Endometrial microvascular endothelial cells (primary cell): ENCODE measurements at regions not wholly inside any gene's neighbourhood (a gene's known extent, or its start where the extent isn't known, plus 50 kb on each side); places are given as distances from the start of the nearest gene placed in this dataset.

ENCODE experiments used
- in situ Hi-C: cut with HindIII; loops from 2 replicates; pipeline ENCODE4 v1.10.0; 2017; ENCODE audit warnings: low sequenced_read_pairs, low pct_unique_long_range_greater_than_20kb; ENCODE audit errors: inconsistent ontology term

DNA sequence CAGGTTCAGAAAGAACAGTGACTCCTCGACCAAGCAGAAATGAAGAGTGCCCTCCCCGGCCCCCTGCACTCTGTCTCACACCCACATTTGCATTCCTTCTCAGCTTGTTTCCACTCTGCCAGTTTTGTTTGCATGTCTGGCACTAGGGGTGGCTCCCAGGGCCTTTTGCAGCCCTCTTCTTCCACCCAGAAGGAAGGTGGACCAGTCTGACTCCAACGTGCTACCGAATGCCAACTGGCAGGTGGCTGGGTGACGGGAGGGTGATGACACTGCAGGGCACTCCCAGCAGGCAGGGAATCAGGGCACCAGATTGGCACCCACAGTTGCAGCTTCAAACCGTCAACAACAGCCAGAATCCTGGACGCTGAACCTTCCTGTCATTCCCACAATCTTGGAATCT, 371.1 kb downstream of the TXNL1 start:
- in situ Hi-C loops = no loop called here

DNA sequence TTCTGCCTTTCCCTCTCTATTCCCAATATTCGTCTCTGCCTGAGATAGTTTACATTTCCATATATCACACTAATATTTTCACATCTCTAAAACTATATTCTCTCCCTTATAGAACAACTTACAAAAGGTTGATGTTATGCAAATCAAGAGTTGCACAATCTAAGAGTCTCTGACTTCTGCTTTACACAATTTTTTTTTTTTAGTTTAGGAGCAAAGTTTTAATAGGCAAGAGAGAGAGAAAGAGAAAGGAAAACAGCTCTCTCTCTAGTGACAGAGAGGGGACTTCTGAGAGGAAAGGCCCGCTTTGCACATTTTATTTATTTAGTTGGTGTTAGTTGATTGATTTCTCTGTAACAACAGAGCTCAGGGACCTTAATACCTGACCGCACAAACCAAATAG, 380.2 kb downstream of the TXNL1 start:
- in situ Hi-C loops = no loop called here

DNA sequence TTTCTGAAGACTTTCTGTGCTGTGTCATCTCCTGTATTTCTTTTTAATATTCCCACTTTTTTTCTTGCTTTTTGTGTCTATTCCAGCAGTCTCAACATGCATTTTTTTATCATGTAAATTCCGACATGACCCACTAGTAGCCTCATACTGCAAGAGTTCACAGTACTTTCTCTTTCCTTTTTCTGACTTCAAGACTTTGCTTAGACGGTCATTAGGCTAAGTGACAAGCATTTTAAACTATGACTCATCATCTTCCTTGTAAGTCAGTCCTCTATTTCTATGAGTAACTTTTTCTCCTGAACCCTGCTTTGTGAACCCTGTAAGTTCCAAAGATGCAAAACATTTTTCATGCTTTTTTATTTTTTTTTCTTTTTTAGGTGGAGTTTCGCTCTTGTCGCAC, 381.2 kb downstream of the TXNL1 start:
- in situ Hi-C loops = no loop called here

DNA sequence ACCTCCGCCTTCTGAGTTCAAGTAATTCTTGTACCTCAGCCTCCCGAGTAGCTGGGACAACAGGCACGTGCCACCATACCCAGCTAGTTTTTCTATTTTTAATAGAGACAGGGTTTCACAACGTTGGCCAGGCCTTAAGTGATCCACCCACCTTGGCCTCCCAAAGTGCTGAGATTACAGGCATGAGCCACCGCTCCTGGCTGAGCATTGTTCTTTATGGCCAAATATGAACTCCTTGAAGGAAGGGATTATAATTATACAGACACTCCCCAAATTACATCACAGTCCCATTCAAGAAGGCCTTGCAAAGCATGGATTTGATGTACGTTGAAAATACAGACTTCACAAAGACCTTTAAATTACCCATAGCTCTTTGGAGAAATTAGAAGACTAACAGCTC, 381.7 kb downstream of the TXNL1 start:
- in situ Hi-C loops = no loop called here

DNA sequence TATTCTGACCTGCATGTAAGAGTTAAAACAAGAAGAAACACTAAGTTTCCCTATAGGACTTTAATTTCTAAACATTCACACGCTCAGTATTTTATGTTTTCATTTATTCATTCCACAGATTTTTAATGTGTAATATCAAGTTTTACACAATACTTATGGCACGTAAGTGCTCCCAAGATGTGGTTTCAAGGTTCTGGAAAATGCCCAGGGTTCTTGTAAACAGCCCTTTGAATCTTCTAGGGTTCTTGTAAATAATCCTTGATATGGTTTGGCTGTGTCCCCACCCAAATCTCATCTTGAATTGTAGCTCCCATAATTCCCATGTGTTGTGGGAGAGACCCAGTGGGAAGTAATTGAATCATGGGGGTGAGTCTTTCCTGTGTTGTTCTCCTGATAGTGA, 383.0 kb downstream of the TXNL1 start:
- in situ Hi-C loops = no loop called here

DNA sequence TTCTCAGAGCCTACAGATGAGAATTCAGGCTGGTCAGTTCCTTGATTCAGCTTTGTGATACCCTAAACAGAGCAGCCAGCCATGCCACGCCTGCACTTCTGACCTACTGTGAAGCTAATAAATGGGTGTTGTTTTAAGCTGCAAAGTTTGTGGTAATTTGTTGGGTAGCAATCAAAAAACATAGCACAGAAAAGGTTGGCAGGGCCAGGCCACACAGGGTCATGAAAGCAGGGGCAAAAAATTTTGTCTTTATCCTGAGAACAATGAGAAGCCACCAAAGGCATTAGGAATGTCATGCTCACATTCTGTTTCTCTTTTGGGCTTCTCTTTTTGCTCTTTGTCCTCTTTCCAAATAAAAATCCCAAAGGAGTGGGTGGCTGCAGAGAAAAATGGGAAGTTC, 385.9 kb downstream of the TXNL1 start:
- in situ Hi-C loops = no loop called here

DNA sequence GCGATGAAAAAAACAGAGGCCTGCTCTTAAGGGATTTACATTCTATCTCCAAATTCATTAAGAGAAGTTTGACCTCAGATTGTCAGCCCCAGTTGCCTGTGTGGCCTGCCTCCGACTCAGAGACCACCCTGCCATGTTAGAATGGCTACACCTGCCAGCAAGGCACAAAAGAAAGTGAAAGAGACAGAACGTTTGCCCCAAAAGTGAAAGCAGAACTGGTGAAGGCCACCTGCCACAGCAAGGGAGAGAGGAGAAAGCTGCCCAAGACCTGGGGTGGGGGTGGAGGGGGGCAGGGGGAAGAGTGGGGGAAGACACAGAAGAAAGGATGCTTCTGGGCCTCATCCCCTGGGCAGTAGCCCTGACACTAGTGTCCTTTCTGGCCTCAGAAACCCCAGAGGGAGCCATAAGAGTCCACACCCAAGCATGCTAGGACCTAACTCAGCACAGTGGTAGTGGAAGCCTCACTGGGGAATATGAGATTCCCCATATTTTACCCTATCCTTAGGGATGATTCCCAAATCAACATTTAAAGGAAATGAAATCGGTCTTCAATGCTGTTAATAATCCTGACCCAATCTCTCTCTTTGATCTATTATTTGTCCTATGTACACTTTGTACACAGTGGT, 389.7 kb downstream of the TXNL1 start:
- in situ Hi-C loops = no loop called here

DNA sequence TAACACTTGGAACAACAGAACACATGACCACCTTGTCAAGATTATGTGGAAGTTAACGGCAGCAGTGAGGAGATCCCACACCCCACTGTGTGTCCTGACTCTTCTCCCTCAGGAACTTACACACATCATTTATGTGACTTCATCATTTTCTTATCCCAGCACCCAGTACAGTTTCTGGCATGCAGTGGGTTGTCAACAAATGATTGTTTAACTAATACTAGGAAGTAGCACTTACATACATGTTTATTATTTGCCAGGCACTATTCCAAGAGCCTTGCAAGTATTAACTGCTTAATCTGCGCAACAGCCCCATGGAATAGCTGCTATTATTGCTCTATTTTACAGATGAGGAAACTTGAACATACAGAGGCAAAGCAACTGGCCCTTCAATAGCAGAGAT, 391.5 kb downstream of the TXNL1 start:
- in situ Hi-C loops = no loop called here

DNA sequence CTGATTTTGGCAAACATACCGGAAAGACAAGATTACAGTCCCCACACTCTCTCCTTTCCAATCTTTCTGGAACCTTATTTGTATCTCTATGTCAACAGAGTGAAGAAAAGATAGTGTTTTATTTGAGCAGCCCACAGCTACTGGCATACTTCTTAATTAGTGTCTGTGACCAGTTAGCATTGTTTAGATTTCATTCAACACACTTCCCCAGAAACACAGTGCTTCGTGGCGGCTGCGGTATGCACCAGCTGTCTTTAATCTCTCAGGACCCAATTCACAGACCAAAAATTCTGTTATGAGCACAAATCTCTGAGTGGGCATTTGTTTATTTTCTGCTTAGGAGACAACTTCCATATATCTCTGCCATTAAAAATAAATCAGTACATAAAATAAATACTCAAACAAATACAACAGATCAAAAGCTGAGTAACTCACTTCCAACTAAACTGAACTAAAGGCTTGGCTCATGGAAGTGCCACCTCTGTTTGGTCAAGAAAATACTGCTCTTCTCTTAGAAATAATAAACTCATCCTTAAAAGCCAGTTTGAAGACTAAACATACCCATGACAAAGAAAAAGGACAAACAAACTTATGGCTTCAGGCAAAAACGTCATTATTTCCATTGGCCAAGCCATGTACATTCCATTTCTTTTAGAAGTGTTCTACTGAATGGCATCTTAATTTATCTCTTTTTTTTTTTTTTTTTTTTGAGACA, 392.4 kb downstream of the TXNL1 start:
- in situ Hi-C loops = no loop called here

DNA sequence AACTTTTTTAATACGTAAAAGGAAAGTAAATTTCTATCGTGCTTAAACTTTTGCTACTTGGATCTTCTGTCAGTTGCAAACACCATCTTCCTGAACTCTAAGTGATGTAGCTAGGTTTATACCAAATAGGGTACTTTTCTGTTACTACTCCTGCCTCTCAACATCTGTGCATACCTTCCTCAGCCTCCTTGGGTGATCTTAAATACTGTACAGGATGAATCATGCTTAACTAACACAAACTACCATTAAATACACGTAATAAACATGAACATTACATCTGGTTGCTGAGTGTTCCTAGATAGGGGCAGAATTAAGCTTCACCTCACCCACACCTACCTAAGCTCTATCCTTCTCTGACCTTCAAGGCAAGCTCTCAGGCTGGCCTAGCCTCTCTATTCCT, 398.0 kb downstream of the TXNL1 start:
- in situ Hi-C loops = no loop called here

DNA sequence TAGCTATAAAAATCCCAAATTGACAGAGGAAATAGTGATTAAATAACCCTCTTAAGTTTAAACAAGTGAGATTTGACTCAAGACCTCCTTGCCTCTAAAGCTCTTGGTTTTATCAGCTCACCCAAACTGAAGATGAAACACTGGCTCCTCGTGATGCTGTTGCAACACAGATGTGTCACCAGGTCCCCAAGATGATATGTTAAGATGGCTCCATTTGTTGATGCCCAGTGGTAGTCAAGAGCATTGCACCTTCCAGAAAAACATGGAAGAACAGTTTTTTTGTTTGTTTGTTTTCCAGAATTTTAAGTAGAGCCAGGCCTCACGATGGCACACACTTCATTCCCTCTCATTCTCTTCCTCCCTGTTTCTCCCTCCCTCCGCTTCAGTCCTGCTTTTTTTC, 399.8 kb downstream of the TXNL1 start:
- in situ Hi-C loops = no loop called here

DNA sequence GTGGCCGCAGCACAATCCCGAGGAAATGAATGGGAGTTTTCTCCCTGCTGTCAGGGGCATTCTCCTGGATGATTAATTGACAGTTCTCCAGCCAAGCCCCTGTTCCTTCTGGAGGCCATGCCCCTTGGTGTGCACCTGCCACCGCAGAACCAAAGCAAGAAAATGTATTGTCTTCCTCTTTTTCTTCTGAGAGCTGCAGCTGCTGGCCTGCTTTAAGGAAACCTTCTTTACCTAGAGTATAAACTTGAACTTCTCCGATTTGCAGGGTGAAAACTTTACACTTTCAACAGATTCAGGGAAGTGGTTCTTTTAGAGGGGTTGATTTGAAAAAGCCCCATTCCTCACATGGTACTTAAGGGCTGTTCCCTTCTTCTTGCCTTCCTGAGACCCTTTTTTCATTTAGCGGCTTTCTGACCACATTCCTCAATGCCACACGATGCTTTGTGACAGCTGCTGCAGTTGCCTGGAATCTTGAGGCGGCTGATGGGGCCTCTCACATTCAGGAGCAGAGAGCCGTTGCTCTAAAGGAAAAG, 402.8 kb downstream of the TXNL1 start:
- in situ Hi-C loops = no loop called here

DNA sequence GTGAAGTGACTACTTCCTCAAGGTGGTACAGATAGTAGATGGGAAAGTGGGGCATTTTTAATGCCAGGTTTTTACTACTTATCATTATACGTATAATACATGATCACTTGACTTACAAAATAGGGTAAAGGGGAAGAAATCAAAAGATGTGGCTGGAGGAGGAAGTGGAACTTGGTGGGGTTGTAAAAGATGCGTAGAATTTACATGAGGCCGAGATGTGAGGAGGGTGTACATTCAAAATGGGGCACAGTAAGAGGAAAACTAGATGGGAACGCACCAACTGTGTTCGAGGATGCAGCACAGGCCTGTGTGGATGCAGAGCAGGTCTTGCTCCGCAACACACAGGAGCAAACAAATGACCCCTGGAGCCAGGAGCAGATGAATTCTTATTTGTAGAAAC, 403.3 kb downstream of the TXNL1 start:
- in situ Hi-C loops = no loop called here

DNA sequence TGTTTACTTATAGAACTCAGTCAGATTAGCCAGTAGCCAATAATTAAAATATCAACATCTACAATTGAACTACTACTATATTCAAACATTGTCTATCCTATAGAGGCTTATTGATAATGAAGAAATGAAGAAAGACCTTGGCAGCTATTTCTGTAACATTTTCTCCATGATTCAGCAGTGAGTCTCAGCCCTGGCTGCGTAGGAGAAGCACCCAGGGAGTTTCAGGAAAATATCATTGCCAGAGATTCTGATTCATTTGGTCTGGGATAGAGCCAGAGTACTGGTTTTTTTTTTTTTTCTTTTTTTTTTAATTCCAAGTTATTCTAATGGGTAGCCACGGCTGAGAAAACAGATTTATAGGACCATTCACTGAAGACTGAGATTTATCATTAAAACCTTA, 404.8 kb downstream of the TXNL1 start:
- in situ Hi-C loops = no loop called here

DNA sequence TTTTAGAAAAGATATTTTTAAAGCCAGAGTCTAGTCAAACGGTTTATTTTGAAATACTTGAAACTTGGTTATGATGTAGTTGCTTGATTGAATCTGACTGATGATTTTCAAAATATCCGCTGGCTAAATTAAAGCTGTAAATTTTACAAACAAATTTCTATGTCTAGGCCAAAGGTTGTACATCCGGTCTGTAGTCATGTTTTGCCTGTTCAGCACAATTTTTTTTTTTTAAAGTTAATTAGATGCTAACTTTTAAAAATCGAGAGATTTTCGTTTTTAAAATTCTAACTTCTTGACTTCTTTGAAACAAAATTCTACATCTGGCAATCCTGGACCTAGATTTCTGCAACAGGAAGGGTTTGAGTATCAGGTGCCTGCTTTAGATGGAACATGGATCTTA, 412.4 kb downstream of the TXNL1 start:
- in situ Hi-C loops = no loop called here

DNA sequence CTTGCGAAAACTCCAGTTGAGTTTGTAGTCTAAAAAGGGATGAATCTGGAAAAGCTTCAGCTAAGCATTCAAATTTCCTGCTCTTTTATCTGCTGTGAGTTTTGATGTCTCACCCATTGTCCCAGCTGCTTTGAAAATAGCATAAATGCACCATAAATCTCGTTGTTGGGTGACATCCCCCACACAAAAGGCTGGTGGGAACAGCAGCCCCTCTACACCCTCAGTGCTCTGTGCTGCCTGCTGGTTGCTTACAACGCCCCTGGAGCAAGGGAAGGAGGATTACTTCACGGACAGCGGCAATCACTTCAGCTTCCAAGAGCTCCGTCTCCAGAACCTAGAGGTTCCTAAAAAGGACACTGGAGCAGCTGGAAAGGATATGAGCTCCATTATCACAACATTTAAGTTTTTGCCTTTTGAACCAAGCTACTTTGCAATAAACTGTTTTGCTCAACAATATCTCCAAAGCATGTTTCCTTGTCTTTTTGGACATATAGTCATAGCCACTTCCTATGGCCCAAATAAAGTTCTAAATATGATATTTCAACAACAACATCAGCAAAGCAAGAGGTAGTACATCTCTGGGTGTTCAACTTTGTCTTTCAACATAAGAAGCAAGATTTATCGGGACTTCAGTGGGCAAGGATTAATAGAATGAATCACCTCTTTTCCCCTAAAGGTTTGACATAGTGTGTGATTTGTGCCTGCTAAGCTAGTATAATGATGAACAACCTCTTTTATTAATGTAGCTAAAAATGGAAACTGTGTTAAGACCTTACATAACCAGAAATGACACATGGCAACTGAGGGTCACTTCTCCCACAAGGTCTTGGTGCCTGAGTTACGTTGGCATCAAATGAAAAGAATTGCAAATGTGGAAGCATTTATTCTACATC, 413.5 kb downstream of the TXNL1 start:
- in situ Hi-C loops = no loop called here

DNA sequence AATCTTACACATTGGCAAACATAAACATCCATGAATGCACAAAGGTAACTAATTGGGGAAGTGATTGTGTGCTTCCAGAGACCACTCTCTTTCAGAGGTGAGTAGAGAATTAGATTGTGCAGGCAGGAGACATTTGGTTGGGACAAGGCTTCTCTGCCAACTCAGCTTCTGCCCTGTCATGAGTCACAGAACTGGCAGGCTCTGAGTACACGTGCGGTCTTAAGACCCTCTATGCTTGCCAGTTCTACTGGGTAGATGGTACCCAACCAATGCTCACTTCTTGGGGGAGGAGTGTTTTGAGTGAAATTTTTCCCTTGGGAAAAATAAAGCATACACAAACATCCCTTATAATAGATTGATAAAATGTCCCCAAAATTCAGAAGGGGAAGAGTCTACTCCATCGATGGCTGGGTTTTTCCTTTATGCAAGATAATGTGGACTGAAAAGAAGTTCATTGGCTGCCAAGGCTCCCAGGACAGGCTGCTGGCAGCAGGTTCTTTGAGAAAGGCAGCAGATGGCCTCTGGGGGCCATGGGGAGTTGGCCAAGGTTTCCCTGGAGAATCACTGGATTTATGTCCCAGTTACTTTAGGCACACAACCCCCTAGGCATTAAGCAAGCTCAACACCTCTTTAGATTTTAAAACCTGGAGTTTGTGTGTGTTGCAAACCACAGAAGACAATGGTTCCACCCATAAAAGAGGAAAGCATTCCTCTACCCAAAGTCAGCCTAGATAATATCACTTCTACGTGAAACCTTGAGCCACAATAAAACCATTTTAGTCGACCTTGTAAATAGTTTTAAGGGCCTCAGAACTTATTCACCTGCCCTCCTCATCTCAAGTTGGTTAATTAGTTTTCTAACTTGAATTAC, 417.0 kb downstream of the TXNL1 start:
- in situ Hi-C loops = no loop called here

DNA sequence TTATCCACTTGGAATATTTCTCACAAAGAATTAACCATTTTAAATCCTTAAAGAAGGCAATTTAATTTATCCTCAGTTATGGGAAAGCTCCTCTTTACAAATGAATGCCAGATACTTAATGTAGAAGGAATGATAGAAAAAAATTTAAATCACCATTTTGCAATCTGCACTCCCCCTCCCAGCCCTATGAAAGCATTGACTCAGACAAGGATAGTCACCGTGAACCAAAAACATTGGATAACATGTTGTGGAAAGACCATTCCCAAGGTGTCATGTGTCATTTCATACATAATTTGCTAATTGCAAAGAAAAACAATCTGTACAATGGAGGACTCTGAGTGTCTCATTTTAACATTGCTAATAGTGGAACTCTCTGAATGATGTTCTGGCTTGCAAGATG, 421.0 kb downstream of the TXNL1 start:
- in situ Hi-C loops = loop anchor here (10.0 kb wide), 1 partner anchor 1223 kb away; no protein-coding TSS in a partner anchor

DNA sequence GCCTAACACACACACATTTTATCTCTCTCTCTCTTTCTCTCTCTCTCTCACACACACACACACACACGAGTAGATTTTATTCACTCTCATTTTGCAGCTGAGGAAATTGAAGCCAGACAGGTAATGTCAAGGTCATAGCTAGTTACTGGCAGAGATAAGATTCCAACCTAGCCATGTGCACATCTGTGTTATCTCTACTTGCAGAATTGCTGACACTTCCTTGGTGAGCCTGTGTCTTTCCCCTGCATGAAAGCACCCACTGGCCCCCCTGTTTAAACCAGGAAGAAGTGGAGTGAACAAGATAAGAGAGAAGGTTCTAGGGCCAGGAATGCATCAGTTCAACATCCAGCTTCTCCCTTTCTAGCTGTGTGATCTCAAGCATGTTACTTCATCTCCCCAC, 423.7 kb downstream of the TXNL1 start:
- in situ Hi-C loops = loop anchor here (10.0 kb wide), 1 partner anchor 1220 kb away; no protein-coding TSS in a partner anchor
